Mesendoderm (in vitro differentiated cells): ENCODE measurements at regions not wholly inside any gene's neighbourhood (a gene's known extent, or its start where the extent isn't known, plus 50 kb on each side); places are given as distances from the start of the nearest gene placed in this dataset.

Experiments
- DNase-seq: peaks from one replicate; pipeline ENCODE4 v3.0.0; 2013
- H2AK5ac ChIP-seq: 2 replicates; pipeline ENCODE4 v1.6.1; 2013; ENCODE audit warnings: low read length, inconsistent platforms
- H2BK120ac ChIP-seq: 2 replicates; pipeline ENCODE4 v1.6.1; 2013; ENCODE audit warnings: low read depth, mild to moderate bottlenecking, low read length, moderate library complexity, mixed read lengths
- H2BK15ac ChIP-seq: replicated peaks from 2 replicates; pipeline ENCODE4 v1.6.1; 2013; ENCODE audit warnings: low read depth, mild to moderate bottlenecking, moderate library complexity
- H2BK5ac ChIP-seq: 2 replicates; pipeline ENCODE4 v1.6.1; 2013; ENCODE audit warnings: low read length, inconsistent platforms
- H3K18ac ChIP-seq: 2 replicates; pipeline ENCODE4 v1.6.1; 2013; ENCODE audit warnings: mild to moderate bottlenecking, low read length, mixed read lengths
- H3K23ac ChIP-seq: one replicate; pipeline ENCODE4 v1.6.1; 2013; ENCODE audit warnings: low read length
- H3K27ac ChIP-seq: 2 replicates; pipeline ENCODE4 v1.5.1; 2013; ENCODE audit warnings: low read depth, mild to moderate bottlenecking, inconsistent platforms, low read length, moderate library complexity
- H3K27me3 ChIP-seq: 2 replicates; pipeline ENCODE4 v1.6.1; 2013; ENCODE audit warnings: low read length, control low read depth, mild to moderate bottlenecking, inconsistent platforms; ENCODE audit not compliant: insufficient read depth, poor library complexity
- H3K36me3 ChIP-seq: 2 replicates; pipeline ENCODE4 v1.6.1; 2013; ENCODE audit warnings: low read length, inconsistent platforms; ENCODE audit not compliant: control insufficient read depth, insufficient read depth
- H3K4ac ChIP-seq: one replicate; pipeline ENCODE4 v1.6.1; 2013; ENCODE audit warnings: low read depth, mild to moderate bottlenecking, low read length, moderate library complexity
- H3K4me1 ChIP-seq: 2 replicates; pipeline ENCODE4 v1.6.1; 2013; ENCODE audit warnings: low read depth, low read length, inconsistent platforms; ENCODE audit not compliant: control insufficient read depth
- H3K4me2 ChIP-seq: 2 replicates; pipeline ENCODE4 v1.6.1; 2013; ENCODE audit warnings: low read length
- H3K4me3 ChIP-seq: 2 replicates; pipeline ENCODE4 v1.5.1; 2013; ENCODE audit warnings: mild to moderate bottlenecking, low read length
- H3K56ac ChIP-seq: one replicate; pipeline ENCODE4 v1.6.1; 2013; ENCODE audit warnings: low read length
- H3K79me1 ChIP-seq: 2 replicates; pipeline ENCODE4 v1.6.1; 2013; ENCODE audit warnings: low read length, inconsistent platforms
- H3K79me2 ChIP-seq: 2 replicates; pipeline ENCODE4 v1.6.1; 2013; ENCODE audit warnings: mild to moderate bottlenecking, low read length; ENCODE audit not compliant: control insufficient read depth, insufficient read depth
- H3K9ac ChIP-seq: 2 replicates; pipeline ENCODE4 v1.6.1; 2013; ENCODE audit warnings: low read length, inconsistent platforms
- H4K5ac ChIP-seq: one replicate; pipeline ENCODE4 v1.6.1; 2013; ENCODE audit warnings: low read length
- H4K8ac ChIP-seq: one replicate; pipeline ENCODE4 v1.6.1; 2013; ENCODE audit warnings: low read depth, mild to moderate bottlenecking, control low read depth, low read length, moderate library complexity
- WGBS: extraction: QIAGEN DNeasy Blood & Tissue Kit; methylation state at CpG from one replicate; pipeline ENCODE4 v1.1.7; 2013; ENCODE audit warnings: low lambda C conversion rate, missing lambda C conversion rate; ENCODE audit not compliant: insufficient coverage; ENCODE audit errors: extremely low coverage; 5-methylcytosine and 5-hydroxymethylcytosine counted together

- Histone ChIP-seq H3K23ac (no peak overlapping the region), H2AK5ac (no peak overlapping the region), H3K27me3 (no peaks in the 10 kb centered on the region), H3K27ac (no peak overlapping the region), H4K5ac (no peak overlapping the region), H2BK15ac (no peak overlapping the region), H3K79me1 (no peaks in the 10 kb centered on the region), H3K56ac (no peak overlapping the region), H3K4me2 (no peak overlapping the region), H3K4ac (no peak overlapping the region), H3K4me1 (no peaks in the 10 kb centered on the region), H3K9ac (no peak overlapping the region), H3K79me2 (no peaks in the 10 kb centered on the region), H2BK5ac (no peak overlapping the region), H4K8ac (no peak overlapping the region), H2BK120ac (no peak overlapping the region), H3K4me3 (no peak overlapping the region), H3K36me3 (no peaks in the 10 kb centered on the region), H3K18ac (no peak overlapping the region)
- no peak for DNase-seq
- no CpG with 5 or more reads among the region's 8 CpGs for WGBS
Observed at GRCh38 chr7:106767498-106768323, 97.4 kb upstream of the PIK3CG start.

GRCh38 chr7:106768324-106768751 is 96.7 kb upstream of the PIK3CG start:
- Histone ChIP-seq H3K36me3 (no peaks in the 10 kb centered on the region), H3K79me1 (no peaks in the 10 kb centered on the region), H3K18ac (no peak overlapping the region), H3K4me2 (no peak overlapping the region), H3K4ac (no peak overlapping the region), H3K27me3 (no peaks in the 10 kb centered on the region), H2BK5ac (no peak overlapping the region), H4K8ac (no peak overlapping the region), H3K4me1 (no peaks in the 10 kb centered on the region), H2AK5ac (no peak overlapping the region), H4K5ac (no peak overlapping the region), H3K4me3 (no peak overlapping the region), H2BK15ac (no peak overlapping the region), H3K27ac (no peak overlapping the region), H3K9ac (no peak overlapping the region), H2BK120ac (no peak overlapping the region), H3K56ac (no peak overlapping the region), H3K23ac (no peak overlapping the region), H3K79me2 (no peaks in the 10 kb centered on the region)
- DNase-seq = peak; percentile 14
- no CpG with 5 or more reads among the region's 4 CpGs for WGBS

- H2BK120ac ChIP-seq = no peak overlapping the region
- peak overlapping the region; percentile 16 for H3K4ac ChIP-seq
- peaks cover 2% of the 10 kb centered on the region for H3K4me1 ChIP-seq
- H3K79me1 ChIP-seq = no peaks in the 10 kb centered on the region
- no peaks in the 10 kb centered on the region for H3K27me3 ChIP-seq
- DNase-seq = peak; percentile 73
- WGBS = no CpG with 5 or more reads among the region's 2 CpGs
- H3K27ac ChIP-seq = no peak overlapping the region
- H3K36me3 ChIP-seq = no peaks in the 10 kb centered on the region
- no peak overlapping the region for H2BK5ac ChIP-seq
- H3K79me2 ChIP-seq = no peaks in the 10 kb centered on the region
- H4K5ac ChIP-seq = no peak overlapping the region
- no peak overlapping the region for H4K8ac ChIP-seq
- H3K56ac ChIP-seq = no peak overlapping the region
- H3K18ac ChIP-seq = no peak overlapping the region
- no peak overlapping the region for H3K4me2 ChIP-seq
- no peak overlapping the region for H3K4me3 ChIP-seq
- H2BK15ac ChIP-seq = no peak overlapping the region
- H3K9ac ChIP-seq = no peak overlapping the region
- no peak overlapping the region for H3K23ac ChIP-seq
- no peak overlapping the region for H2AK5ac ChIP-seq
Observed at GRCh38 chr7:106770191-106770590, 94.9 kb upstream of the PIK3CG start.

- no peaks in the 10 kb centered on the region for H3K27me3 ChIP-seq
- no peaks in the 10 kb centered on the region for H3K79me2 ChIP-seq
- H3K9ac ChIP-seq = no peak overlapping the region
- H3K36me3 ChIP-seq = no peaks in the 10 kb centered on the region
- no peak overlapping the region for H3K4ac ChIP-seq
- no peak overlapping the region for H4K8ac ChIP-seq
- no peak overlapping the region for H2AK5ac ChIP-seq
- H3K79me1 ChIP-seq = no peaks in the 10 kb centered on the region
- H3K23ac ChIP-seq = no peak overlapping the region
- no peak overlapping the region for H3K4me3 ChIP-seq
- H3K56ac ChIP-seq = no peak overlapping the region
- H2BK15ac ChIP-seq = no peak overlapping the region
- H3K4me1 ChIP-seq = peaks cover 2% of the 10 kb centered on the region
- no CpG with 5 or more reads among the region's 3 CpGs for WGBS
- H2BK5ac ChIP-seq = no peak overlapping the region
- no peak overlapping the region for H4K5ac ChIP-seq
- H2BK120ac ChIP-seq = no peak overlapping the region
- no peak overlapping the region for H3K4me2 ChIP-seq
- no peak overlapping the region for H3K18ac ChIP-seq
- DNase-seq = no peak
- no peak overlapping the region for H3K27ac ChIP-seq
Observed at GRCh38 chr7:106772655-106773108, 92.4 kb upstream of the PIK3CG start.

GRCh38 chr7:106773228-106773627 is 91.9 kb upstream of the PIK3CG start:
- no peak overlapping the region for H3K56ac ChIP-seq
- no peak overlapping the region for H3K4me3 ChIP-seq
- peaks cover 2% of the 10 kb centered on the region for H3K4me1 ChIP-seq
- no peak overlapping the region for H2BK5ac ChIP-seq
- no peaks in the 10 kb centered on the region for H3K79me1 ChIP-seq
- H4K8ac ChIP-seq = no peak overlapping the region
- no peak overlapping the region for H3K23ac ChIP-seq
- H3K27ac ChIP-seq = no peak overlapping the region
- no peaks in the 10 kb centered on the region for H3K27me3 ChIP-seq
- DNase-seq = peak; percentile 37
- no peak overlapping the region for H2AK5ac ChIP-seq
- H3K36me3 ChIP-seq = no peaks in the 10 kb centered on the region
- no peak overlapping the region for H4K5ac ChIP-seq
- H2BK120ac ChIP-seq = no peak overlapping the region
- H3K18ac ChIP-seq = no peak overlapping the region
- H3K4me2 ChIP-seq = no peak overlapping the region
- no peak overlapping the region for H3K9ac ChIP-seq
- no peak overlapping the region for H2BK15ac ChIP-seq
- no peak overlapping the region for H3K4ac ChIP-seq
- no peaks in the 10 kb centered on the region for H3K79me2 ChIP-seq
- no CpG with 5 or more reads among the region's 1 CpG for WGBS

GRCh38 chr7:106773721-106774120 is 91.4 kb upstream of the PIK3CG start:
- no peak overlapping the region for H2AK5ac ChIP-seq
- H3K36me3 ChIP-seq = no peaks in the 10 kb centered on the region
- H4K5ac ChIP-seq = no peak overlapping the region
- H3K56ac ChIP-seq = no peak overlapping the region
- H3K9ac ChIP-seq = no peak overlapping the region
- H2BK120ac ChIP-seq = no peak overlapping the region
- no peak overlapping the region for H2BK5ac ChIP-seq
- H3K4ac ChIP-seq = no peak overlapping the region
- no peaks in the 10 kb centered on the region for H3K79me2 ChIP-seq
- H3K18ac ChIP-seq = no peak overlapping the region
- no peak overlapping the region for H2BK15ac ChIP-seq
- peaks cover 2% of the 10 kb centered on the region for H3K4me1 ChIP-seq
- no peak overlapping the region for H4K8ac ChIP-seq
- no peak overlapping the region for H3K27ac ChIP-seq
- H3K4me2 ChIP-seq = no peak overlapping the region
- no CpG with 5 or more reads among the region's 2 CpGs for WGBS
- no peaks in the 10 kb centered on the region for H3K79me1 ChIP-seq
- H3K4me3 ChIP-seq = no peak overlapping the region
- H3K27me3 ChIP-seq = no peaks in the 10 kb centered on the region
- no peak overlapping the region for H3K23ac ChIP-seq
- no peak for DNase-seq
